Tibial nerve (tissue), 4 donors: ENCODE measurements at regions not wholly inside any gene's neighbourhood (a gene's known extent, or its start where the extent isn't known, plus 50 kb on each side); places are given as distances from the start of the nearest gene placed in this dataset.

Source experiments
- CTCF ChIP-seq, 5 experiments: fragments of 200-600 bp in 3 of 5; fragments of 450-650 bp in 2 of 5; sonication (generic) in 3 of 5; IDR thresholded peaks; one replicate each; pipeline ENCODE4 v1.5.1; 2016 to 2019; ENCODE audit warnings: antibody characterized with exemption in 5 of 5, mild to moderate bottlenecking in 3 of 5, moderate library complexity in 2 of 5
- EP300 ChIP-seq, 2 donors: sonication (generic); formaldehyde crosslinking; IDR thresholded peaks; one replicate each; pipeline ENCODE4 v1.6.1; 2017; ENCODE audit warnings: antibody characterized with exemption in 2 of 2, mild to moderate bottlenecking in 1 of 2
- POLR2A ChIP-seq, 2 donors: fragments of 450-650 bp; IDR thresholded peaks; one replicate each; pipeline ENCODE4 v1.6.1; 2017; ENCODE audit warnings: antibody characterized with exemption in 2 of 2, mild to moderate bottlenecking in 2 of 2, moderate library complexity in 2 of 2

GRCh38 chr7:22884911-22885788 is 62.5 kb upstream of the TOMM7 start:
- no peak for TF ChIP-seq CTCF (IDR thresholded peaks at IDR 0.05)
- no peak for TF ChIP-seq EP300 (IDR thresholded peaks at IDR 0.05)
- TF ChIP-seq POLR2A (IDR thresholded peaks at IDR 0.05), result no peak
